Gastroesophageal sphincter (tissue), 3 donors: ENCODE measurements at regions not wholly inside any gene's neighbourhood (a gene's known extent, or its start where the extent isn't known, plus 50 kb on each side); places are given as distances from the start of the nearest gene placed in this dataset.

Source experiments
- EP300 ChIP-seq: sonication (generic); formaldehyde crosslinking; IDR thresholded peaks from one replicate; pipeline ENCODE4 v1.6.1; 2017; ENCODE audit warnings: antibody characterized with exemption, mild to moderate bottlenecking
- POLR2A ChIP-seq, 2 donors: fragments of 450-650 bp; IDR thresholded peaks; one replicate each; pipeline ENCODE4 v1.6.1; 2017; ENCODE audit warnings: antibody characterized with exemption in 2 of 2, mild to moderate bottlenecking in 2 of 2, moderate library complexity in 1 of 2
- POLR2AphosphoS5 ChIP-seq: sonication (generic); formaldehyde crosslinking; IDR thresholded peaks from one replicate; pipeline ENCODE4 v1.6.1; 2017; ENCODE audit warnings: antibody characterized with exemption
- TF ChIP-seq, protein P1 (sequence below), 4 experiments: fragments of 200-600 bp in 2 of 4; fragments of 450-650 bp in 2 of 4; sonication (generic) in 1 of 4; IDR thresholded peaks; one replicate each; pipeline ENCODE4 v1.5.1; 2017 to 2019; ENCODE audit warnings: antibody characterized with exemption in 4 of 4, mild to moderate bottlenecking in 2 of 4, moderate library complexity in 2 of 4

DNA sequence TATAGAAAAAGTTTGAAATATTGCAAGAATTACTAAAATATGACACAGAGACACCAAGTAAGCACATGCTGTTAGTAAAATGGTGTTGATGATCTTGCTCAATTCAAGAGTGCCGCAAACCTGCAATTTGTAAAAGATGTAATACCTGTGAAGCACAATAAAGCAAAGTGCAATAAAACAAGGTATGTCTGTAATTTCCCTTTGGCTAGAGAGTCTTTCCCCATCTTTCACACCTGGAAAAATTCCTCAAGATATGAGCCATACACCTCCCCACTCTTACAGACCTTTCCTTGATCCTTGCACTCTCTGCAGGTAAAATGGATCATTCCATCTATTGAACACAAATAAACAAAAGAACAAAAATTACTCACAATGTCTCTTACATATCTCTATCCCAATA lies 597.8 kb downstream of the EFNA5 start:
- no peak for TF ChIP-seq EP300
- TF ChIP-seq, protein P1, sequence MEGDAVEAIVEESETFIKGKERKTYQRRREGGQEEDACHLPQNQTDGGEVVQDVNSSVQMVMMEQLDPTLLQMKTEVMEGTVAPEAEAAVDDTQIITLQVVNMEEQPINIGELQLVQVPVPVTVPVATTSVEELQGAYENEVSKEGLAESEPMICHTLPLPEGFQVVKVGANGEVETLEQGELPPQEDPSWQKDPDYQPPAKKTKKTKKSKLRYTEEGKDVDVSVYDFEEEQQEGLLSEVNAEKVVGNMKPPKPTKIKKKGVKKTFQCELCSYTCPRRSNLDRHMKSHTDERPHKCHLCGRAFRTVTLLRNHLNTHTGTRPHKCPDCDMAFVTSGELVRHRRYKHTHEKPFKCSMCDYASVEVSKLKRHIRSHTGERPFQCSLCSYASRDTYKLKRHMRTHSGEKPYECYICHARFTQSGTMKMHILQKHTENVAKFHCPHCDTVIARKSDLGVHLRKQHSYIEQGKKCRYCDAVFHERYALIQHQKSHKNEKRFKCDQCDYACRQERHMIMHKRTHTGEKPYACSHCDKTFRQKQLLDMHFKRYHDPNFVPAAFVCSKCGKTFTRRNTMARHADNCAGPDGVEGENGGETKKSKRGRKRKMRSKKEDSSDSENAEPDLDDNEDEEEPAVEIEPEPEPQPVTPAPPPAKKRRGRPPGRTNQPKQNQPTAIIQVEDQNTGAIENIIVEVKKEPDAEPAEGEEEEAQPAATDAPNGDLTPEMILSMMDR (IDR thresholded peaks at IDR 0.05): no peak
- no peak for TF ChIP-seq POLR2A (IDR thresholded peaks at IDR 0.05)
- no peak for TF ChIP-seq POLR2AphosphoS5
